ENCODE measurements at regions not wholly inside any gene's neighbourhood (a gene's known extent, or its start where the extent isn't known, plus 50 kb on each side); places are given as distances from the start of the nearest gene placed in this dataset.

DNA sequence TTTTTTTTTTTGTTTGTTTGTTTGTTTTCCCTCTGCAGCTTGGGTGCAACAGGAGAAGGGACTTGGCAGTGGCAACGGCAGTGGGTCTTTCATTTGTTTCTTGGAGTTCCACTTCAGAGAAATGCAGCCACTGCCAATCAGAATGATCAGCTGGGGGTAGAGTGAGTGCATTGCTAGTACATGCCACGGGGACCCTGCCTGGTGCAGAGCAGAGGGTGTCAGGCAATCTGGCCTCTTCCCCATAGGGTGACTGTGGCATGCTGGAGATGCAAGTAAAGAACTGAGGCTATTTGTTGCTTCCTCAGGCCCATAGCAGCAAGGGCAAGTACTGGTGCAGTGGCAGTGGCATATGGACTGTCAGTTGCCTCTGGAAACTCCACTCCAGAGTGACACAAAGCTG is 1073.6 kb upstream of the EDIL3 start:
- WGBS (ENCODE audit: insufficient coverage, insufficient replicate concordance, low lambda C conversion rate, missing lambda C conversion rate) = 28% methylated on average over 2 of the region's 2 CpGs

More for the DNA sequence above, 1073.6 kb upstream of the EDIL3 start:
- no peak overlapping the region for H3K4me2 ChIP-seq (ENCODE audit: control insufficient read depth, insufficient read depth)
- ChIA-PET CTCF (no interaction called here), POLR2A (interaction anchor here (0.7 kb wide), 1 partner anchor 226 kb away, joined by 4 read pairs; no protein-coding TSS in a partner anchor), RAD21 (ENCODE audit: unreplicated experiment) (no interaction called here), SMC1A (ENCODE audit: uncharacterized antibody, unreplicated experiment) (no interaction called here)
- in situ Hi-C loops (cut with MboI) (no loop called here), intact Hi-C loops (cut with micrococcal nuclease; ENCODE audit: unreplicated experiment) (no loop called here)
- H4K20me1 ChIP-seq (ENCODE audit: control insufficient read depth, insufficient read depth) = no peaks in the 10 kb centered on the region
- no peak for FAIRE-seq
- no peaks in the 10 kb centered on the region for H3K9me3 ChIP-seq (replicated peaks; ENCODE audit: control insufficient read depth, insufficient read depth, low read length)
- H3K4me1 ChIP-seq (ENCODE audit: control insufficient read depth, insufficient read depth, low read length) = no peaks in the 10 kb centered on the region
- no peak for ATAC-seq
- DNase-seq (ENCODE audit: low read depth, low spot score) = no peak
- no peak overlapping the region for H3K27ac ChIP-seq (ENCODE audit: control insufficient read depth, insufficient read depth)
- H3K4me3 ChIP-seq = no peak overlapping the region
- TF ChIP-seq STAT1 (conservative IDR thresholded peaks at IDR 0.05) = no peak
- TF ChIP-seq, protein P1, sequence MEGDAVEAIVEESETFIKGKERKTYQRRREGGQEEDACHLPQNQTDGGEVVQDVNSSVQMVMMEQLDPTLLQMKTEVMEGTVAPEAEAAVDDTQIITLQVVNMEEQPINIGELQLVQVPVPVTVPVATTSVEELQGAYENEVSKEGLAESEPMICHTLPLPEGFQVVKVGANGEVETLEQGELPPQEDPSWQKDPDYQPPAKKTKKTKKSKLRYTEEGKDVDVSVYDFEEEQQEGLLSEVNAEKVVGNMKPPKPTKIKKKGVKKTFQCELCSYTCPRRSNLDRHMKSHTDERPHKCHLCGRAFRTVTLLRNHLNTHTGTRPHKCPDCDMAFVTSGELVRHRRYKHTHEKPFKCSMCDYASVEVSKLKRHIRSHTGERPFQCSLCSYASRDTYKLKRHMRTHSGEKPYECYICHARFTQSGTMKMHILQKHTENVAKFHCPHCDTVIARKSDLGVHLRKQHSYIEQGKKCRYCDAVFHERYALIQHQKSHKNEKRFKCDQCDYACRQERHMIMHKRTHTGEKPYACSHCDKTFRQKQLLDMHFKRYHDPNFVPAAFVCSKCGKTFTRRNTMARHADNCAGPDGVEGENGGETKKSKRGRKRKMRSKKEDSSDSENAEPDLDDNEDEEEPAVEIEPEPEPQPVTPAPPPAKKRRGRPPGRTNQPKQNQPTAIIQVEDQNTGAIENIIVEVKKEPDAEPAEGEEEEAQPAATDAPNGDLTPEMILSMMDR (IDR thresholded peaks at IDR 0.05 in 2 of 3, conservative IDR thresholded peaks at IDR 0.05 in 1 of 3; ENCODE audit: control insufficient read depth in 2 of 3, extremely low read depth in 1 of 3, insufficient read depth in 1 of 3, low read depth in 3 of 3, low read length in 3 of 3) = no peak
- no peak for TF ChIP-seq NR2C2 (IDR thresholded peaks at IDR 0.05; ENCODE audit: borderline replicate concordance, control insufficient read depth, insufficient read length, low read depth)
- no peak for TF ChIP-seq SREBF2 (IDR thresholded peaks at IDR 0.05; ENCODE audit: low read length)
- no peak for TF ChIP-seq PRDM15 (CRISPR knock-in tag; IDR thresholded peaks at IDR 0.05)
- TF ChIP-seq HDAC2 (IDR thresholded peaks at IDR 0.05) = no peak
- TF ChIP-seq TAF1 (IDR thresholded peaks at IDR 0.05; ENCODE audit: borderline replicate concordance, low read depth, low read length) = no peak
- no peak for TF ChIP-seq TCF3 (IDR thresholded peaks at IDR 0.05; ENCODE audit: borderline replicate concordance, insufficient read depth, low read depth, low read length)
- no peak for TF ChIP-seq TCF12 (IDR thresholded peaks at IDR 0.05; ENCODE audit: low read depth, low read length)
- no peak for TF ChIP-seq SP1 (IDR thresholded peaks at IDR 0.05; ENCODE audit: low read depth, low read length)
- TF ChIP-seq TARDBP (IDR thresholded peaks at IDR 0.05; ENCODE audit: borderline replicate concordance) = no peak
- no peak for TF ChIP-seq NFYB (IDR thresholded peaks at IDR 0.05; ENCODE audit: insufficient read depth, low read depth, low read length)
- no peak for TF ChIP-seq SRF (IDR thresholded peaks at IDR 0.05; ENCODE audit: low read depth in 2 of 2, low read length in 2 of 2)
- BruUV-seq (replicated peaks) = no TSS peak
- no peak overlapping the region for H2AFZ ChIP-seq (ENCODE audit: control insufficient read depth, low read depth, low read length)
- H3K9ac ChIP-seq (ENCODE audit: control insufficient read depth, insufficient read depth, low read length) = no peak overlapping the region
- no peaks in the 10 kb centered on the region for H3K36me3 ChIP-seq (ENCODE audit: control insufficient read depth in 2 of 2, insufficient read depth in 2 of 2, low read length in 1 of 2)
- H3K27me3 ChIP-seq (replicated peaks in 1 of 2; ENCODE audit: control insufficient read depth in 2 of 2, insufficient read depth in 2 of 2, low read length in 1 of 2) = no peaks in the 10 kb centered on the region
- H3K79me2 ChIP-seq (ENCODE audit: control insufficient read depth, insufficient read depth, low read length) = no peaks in the 10 kb centered on the region
